ENCODE measurements at regions not wholly inside any gene's neighbourhood (a gene's known extent, or its start where the extent isn't known, plus 50 kb on each side); places are given as distances from the start of the nearest gene placed in this dataset.

- DNase-seq, result no peak
Measured at GRCh38 chr5:118687661-118688621, 300.4 kb downstream of the DTWD2 start.

GRCh38 chr5:118687100-118687499 is 301.2 kb downstream of the DTWD2 start:
- DNase-seq, result no peak

GRCh38 chr5:118681655-118682054 is 306.7 kb downstream of the DTWD2 start:
- DNase-seq, result no peak

GRCh38 chr5:118679264-118679940 is 308.9 kb downstream of the DTWD2 start:
- no peak for DNase-seq

- no peak for DNase-seq
Measured at GRCh38 chr5:118678746-118679145, 309.6 kb downstream of the DTWD2 start.

- DNase-seq, result no peak
Measured at GRCh38 chr5:118675247-118675646, 313.1 kb downstream of the DTWD2 start.

GRCh38 chr5:118657576-118657975 is 330.8 kb downstream of the DTWD2 start:
- DNase-seq, result no peak

- DNase-seq, result no peak
Measured at GRCh38 chr5:118653872-118654271, 334.5 kb downstream of the DTWD2 start.

GRCh38 chr5:118653183-118653582 is 335.2 kb downstream of the DTWD2 start:
- DNase-seq, result no peak

GRCh38 chr5:118651002-118651401 is 337.3 kb downstream of the DTWD2 start:
- DNase-seq, result no peak

- no peak for DNase-seq
Measured at GRCh38 chr5:118647587-118647986, 340.8 kb downstream of the DTWD2 start.

- no peak for DNase-seq
Measured at GRCh38 chr5:118646917-118647316, 341.4 kb downstream of the DTWD2 start.

GRCh38 chr5:118637947-118638670 is 350.2 kb downstream of the DTWD2 start:
- DNase-seq, result no peak

- no peak for DNase-seq
Measured at GRCh38 chr5:118628660-118629354, 359.5 kb downstream of the DTWD2 start.

GRCh38 chr5:118620233-118620632 is 368.1 kb downstream of the DTWD2 start:
- no peak for DNase-seq

GRCh38 chr5:118619823-118620222 is 368.5 kb downstream of the DTWD2 start:
- DNase-seq, result no peak

GRCh38 chr5:118616281-118616680 is 372.1 kb downstream of the DTWD2 start:
- no peak for DNase-seq

GRCh38 chr5:118614731-118615456 is 373.5 kb downstream of the DTWD2 start:
- no peak for DNase-seq

GRCh38 chr5:118611332-118611945 is 376.9 kb downstream of the DTWD2 start:
- DNase-seq, result no peak

GRCh38 chr5:118606940-118607339 is 381.4 kb downstream of the DTWD2 start:
- no peak for DNase-seq

- DNase-seq, result no peak
Measured at GRCh38 chr5:118605761-118606160, 382.6 kb downstream of the DTWD2 start.

GRCh38 chr5:118604106-118604505 is 384.2 kb downstream of the DTWD2 start:
- DNase-seq, result no peak
